NCI-H2029 treated with DMSO at 0.1 percent for 48 hours (cell line): ENCODE measurements at regions not wholly inside any gene's neighbourhood (a gene's known extent, or its start where the extent isn't known, plus 50 kb on each side); places are given as distances from the start of the nearest gene placed in this dataset.

Experiments
- DNase-seq: peaks from one replicate; lab custom pipeline; 2025; lab: John Stamatoyannopoulos, UW

- no peak for DNase-seq
Measured at GRCh38 chr15:31456354-31457060, 129.9 kb downstream of the KLF13 start.

DNA sequence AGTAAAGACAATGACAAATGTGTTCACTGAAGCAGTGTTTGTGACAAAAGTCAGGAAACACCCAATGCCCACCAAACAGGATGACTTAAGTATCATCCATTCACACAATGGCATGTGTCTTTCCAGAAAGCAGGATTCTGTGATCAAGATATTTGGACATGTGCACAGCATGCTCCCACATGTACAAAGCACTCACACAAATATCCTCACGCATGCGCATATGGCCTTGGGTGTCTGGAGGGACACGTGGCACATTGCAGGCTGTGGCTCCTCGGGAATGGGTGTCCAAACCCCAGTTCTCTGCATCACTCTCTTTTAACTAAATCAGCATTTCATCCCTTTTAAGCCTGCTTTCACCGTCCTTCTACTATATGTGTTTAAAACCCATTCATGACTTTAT lies 130.5 kb downstream of the KLF13 start:
- DNase-seq = no peak

DNA sequence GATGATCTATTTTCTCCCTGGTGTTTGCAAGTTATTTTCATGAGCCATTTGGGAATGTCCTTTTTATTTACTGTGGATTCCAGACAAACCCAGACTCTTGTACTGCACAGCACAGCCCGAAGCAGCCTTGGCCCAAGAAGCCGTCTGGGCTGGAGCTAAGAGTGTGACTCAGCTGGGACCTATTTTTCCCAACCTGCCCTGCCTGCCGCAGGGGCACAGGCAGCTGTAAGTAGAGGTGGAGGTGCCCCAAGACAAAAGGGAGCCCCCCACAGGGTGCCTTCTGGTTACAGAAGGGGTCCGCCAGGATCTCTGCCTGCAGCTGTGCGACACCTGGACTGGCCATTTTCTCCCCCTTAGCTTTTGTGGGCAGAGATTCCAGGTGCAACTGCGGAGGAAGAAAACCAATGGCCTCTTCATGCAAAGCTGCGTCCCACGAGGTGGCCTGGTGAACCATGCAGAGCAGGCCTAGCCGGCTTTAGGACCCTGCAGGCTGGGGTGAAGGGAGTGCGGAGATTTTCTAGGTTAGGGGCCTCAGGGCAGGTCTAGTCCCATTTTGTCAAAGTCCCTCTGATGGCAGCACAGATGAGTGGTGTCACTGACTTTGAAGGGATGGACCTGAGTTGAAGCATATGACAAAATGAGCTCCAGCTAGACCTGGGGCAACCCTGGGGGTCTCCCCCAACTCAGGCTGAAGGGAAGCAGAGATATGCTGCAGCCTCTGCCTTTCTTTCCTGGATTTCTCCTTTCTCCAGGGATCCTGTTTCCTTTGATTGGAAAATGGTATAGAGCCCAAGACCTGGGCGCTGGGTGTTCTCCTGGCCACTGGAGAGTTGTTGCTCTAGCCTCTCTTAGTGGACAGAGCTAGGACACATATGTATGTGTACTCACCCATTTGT lies 131.2 kb downstream of the KLF13 start:
- DNase-seq = no peak

- no peak for DNase-seq
Measured at GRCh38 chr15:31458596-31459399, 132.2 kb downstream of the KLF13 start.

DNA sequence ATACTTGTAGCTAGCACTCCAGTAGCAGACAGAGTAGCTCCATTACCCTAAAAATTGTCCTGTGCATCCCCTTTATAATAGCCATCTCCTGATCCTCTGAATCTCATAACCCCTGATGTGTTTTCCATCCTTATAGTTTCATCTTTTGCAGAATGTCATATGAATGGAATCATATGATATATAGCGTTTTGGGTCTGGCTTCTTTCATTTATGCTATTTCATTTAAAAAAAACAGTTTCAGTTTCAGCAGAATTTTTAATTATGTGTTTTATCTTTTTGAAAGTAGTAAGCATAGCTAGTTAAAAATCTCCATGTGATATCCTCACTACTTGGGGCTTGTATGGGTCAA lies 132.7 kb downstream of the KLF13 start:
- no peak for DNase-seq

DNA sequence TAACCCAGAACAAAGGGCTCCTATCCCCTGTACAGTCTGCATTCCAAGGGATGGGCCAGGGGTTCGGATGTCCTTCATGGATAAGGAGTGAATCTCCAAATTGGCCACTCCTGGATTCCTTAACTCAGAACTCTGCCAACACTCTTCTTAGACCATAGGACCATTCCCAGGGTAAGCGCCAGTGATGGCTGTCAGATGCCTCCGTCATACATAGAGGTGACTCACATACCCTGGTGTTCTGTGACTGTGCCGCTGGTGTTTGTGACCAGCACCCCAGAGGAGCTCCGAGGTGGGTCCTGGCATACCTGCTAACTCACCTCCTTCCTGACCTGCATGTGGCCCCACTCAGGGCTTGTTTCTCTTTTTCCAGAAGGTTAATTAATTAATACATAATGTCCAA lies 134.7 kb downstream of the KLF13 start:
- no peak for DNase-seq

DNA sequence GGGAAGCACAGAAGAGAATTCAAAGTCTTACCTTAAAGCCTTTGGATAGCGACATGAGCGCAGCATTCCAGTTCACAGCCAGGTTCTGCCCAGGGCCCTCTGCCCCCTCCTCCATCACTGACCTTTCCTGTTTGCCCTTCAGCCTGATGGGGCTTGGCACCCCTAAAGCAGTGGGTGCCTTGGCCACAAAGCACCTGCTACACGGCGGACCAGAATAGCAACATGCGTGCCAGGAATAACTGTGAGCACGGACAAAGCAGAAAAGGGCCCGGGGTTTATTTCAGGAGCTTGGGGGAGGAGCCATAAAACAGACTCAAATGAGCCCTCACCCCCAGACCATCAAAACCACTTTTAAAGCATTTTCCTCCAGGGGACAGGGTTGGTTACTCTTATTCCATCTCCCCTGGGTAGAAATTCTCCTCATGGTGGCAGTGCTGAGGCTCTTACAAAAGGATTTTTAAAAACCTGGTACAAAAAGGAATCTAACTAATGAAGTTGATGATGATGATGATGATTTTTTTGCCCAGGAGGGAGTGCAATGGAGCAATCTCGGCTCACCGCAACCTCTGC lies 135.4 kb downstream of the KLF13 start:
- DNase-seq = no peak

DNA sequence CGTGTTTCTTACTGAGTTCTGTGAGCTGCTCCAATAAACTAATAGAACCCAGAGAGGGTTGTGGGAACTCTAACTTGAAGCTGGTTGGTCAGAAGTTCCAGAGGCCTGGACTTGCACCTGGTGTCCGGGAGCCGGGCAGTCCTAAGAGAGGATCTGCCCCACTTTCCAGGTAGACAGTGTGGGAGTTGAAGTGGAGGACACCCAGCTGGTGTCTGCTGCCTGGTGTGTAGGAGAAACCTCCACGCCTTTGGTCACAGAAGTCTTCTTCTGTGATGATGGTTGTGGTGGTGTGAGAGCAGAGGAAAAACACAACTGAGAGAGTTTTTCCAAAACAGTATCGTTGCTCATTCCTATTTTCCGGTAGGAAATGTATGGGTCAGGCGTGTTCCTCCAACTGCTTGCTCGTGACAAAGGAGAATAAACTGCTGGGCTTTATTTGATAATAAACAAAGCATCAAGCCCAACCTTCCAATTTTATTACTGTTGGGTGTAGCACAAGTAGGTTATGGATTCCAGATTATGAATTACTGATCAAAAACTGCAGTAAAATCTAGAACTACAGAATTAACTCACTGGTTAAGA lies 137.0 kb downstream of the KLF13 start:
- DNase-seq = no peak

GRCh38 chr15:31464216-31465082 lies 137.8 kb downstream of the KLF13 start:
- DNase-seq = no peak

DNA sequence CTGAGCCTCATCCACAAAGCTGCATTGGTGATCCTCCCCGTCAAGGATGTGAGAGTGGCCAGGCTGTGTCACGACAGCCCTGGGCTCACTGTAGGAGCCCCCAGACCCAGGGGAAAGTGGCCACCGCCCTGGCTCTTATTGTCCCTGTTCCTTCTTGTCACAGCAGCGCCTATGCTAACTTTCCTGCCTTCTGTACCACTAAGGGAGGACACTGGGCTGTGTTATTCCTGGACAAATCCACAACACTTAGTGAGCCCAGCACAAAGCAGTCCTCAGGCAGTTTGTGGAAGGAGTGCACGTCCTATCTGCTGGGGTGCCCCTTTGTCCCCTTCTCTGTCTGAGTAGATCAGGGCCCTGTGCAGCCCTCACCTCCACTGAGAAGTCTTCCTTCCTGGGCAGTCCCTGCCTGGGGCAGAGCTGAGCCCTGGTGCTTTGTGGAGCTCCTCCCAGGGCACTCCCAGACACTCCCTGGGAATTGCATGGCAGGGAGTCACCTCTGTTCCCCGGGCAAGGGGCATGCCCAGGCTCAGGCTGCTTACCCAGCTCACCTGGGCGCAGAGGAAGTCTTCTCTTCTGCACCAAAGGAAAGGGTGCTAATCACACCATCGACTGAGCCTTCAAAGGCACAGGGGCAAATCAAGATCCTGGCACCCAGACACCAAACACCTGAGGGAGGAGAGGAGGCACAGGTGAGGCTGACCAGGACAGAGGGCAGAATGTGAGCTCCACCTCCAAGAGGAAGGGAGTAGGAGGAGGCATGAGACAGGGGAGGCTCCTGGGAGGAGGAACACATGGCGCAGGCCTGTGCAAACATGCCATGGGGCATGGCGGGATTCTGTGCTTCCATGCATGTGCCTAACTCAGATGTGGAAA lies 138.7 kb downstream of the KLF13 start:
- DNase-seq = no peak

- no peak for DNase-seq
Measured at GRCh38 chr15:31467361-31467760, 140.7 kb downstream of the KLF13 start.

- no peak for DNase-seq
Measured at GRCh38 chr15:31468911-31469785, 142.5 kb downstream of the KLF13 start.

- no peak for DNase-seq
Measured at GRCh38 chr15:31469786-31470525, 143.3 kb downstream of the KLF13 start.

GRCh38 chr15:31470756-31471155 lies 144.1 kb downstream of the KLF13 start:
- no peak for DNase-seq

DNA sequence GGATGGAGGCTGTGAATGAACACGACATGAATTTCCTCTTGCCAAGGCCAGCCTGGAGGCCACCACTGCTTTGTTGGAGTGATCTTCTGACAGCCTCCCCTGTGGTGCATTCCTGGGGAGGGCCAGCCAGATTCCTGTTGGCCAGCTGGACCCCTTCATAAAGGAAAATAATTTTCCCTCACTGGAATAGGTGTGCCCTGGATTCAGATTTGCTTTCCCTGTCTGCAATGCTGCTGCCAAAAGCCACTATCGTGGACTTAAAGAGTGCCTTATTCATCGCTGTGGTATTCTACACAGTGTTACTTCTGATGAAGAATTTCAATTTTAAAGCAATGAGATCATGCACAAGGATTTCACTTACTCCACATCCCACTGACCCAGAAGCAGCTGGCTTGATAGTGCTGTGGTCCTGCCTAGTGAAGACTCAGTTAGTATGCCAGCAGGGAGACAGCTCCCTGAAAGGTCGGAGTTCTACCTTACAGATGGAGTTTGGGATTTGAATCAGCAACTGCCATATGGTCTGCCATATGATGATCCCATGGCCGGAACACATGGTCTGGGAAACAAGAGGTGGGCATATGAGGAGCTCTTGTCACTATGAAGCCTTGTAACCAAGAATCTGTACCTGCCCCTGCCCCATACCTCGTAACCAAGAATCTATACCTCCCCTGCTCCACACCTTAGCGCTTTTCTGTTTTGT lies 145.2 kb downstream of the KLF13 start:
- no peak for DNase-seq

DNA sequence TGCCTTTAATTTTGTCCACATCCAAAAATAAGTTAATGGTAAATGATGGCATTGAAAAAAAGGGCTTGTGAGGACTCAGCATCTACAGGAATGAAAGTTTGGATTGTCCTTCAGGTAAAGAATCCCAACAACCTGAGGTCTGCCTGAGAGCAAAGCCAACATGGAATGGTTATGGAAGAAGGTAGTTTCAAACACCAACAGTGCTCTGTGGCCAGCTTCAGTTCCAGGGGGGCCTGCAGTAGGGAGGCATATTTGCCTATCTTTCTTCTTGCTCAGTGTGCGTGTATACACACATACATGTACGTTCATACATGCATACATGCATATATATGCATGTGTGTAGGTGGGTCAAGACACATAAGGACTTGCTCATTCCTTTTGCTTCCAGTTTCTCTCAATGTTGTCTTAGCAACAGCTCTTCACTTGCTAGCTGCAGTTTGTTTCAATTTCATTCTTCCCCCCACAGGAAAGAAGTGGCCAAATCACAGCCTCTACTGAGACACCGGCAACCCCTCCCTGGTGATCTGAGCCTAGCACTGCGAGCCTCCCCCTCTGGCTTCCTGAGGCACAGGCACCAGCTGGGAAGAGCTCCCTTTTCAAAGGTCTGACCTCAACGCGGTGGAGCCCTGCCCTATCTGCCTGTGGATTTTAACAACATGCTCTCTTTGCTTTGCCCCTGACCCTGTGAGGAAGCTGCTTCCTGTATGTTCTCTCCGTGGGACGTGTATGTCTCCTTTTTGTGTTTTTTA lies 146.2 kb downstream of the KLF13 start:
- DNase-seq = no peak
